GM12872 (cell line): ENCODE measurements at regions not wholly inside any gene's neighbourhood (a gene's known extent, or its start where the extent isn't known, plus 50 kb on each side); places are given as distances from the start of the nearest gene placed in this dataset.

Source experiments
- TF ChIP-seq, protein P1 (sequence below): IDR thresholded peaks from 3 replicates; pipeline ENCODE4 v1.5.1; 2011; ENCODE audit warnings: low read depth, mild to moderate bottlenecking, low read length, moderate library complexity; ENCODE audit not compliant: insufficient read depth

DNA sequence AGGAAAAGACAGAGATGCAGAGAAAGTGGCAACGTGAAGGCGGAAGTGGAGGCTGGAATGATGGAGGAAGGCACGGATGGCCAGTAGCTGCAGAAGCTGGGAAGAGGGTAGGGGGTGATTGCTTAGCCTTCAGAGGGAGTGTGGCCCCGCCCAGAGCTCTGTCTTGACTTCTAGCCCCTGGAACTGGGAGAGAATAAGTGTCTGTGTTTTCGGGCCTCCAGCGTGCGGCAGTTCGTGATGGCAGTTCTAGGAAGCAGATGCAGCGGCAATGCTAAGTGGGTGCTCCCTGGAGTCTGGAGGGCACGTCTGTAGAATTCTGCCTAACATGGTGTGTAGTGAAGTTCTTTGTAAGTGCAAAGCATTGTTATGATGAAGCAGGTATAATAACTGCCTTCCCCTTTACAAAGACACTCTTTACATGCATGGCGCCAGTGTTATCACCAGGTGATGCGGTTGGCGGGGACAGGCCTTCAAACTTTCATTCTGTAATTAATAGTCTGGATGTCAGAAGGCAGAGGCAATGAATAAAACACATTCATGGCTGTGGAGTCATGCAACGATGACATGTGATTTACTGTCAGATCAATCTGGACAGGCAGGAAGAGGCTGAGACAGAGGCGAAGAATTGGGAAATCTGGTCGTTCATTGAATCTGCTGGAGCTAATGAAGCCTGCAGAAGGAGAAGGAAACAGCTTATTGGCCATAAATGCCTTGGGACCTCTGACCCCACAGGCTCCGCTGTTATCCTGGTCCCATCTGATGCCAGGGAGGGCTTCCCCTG lies 228.6 kb downstream of the GLRX3 start:
- TF ChIP-seq, protein P1, sequence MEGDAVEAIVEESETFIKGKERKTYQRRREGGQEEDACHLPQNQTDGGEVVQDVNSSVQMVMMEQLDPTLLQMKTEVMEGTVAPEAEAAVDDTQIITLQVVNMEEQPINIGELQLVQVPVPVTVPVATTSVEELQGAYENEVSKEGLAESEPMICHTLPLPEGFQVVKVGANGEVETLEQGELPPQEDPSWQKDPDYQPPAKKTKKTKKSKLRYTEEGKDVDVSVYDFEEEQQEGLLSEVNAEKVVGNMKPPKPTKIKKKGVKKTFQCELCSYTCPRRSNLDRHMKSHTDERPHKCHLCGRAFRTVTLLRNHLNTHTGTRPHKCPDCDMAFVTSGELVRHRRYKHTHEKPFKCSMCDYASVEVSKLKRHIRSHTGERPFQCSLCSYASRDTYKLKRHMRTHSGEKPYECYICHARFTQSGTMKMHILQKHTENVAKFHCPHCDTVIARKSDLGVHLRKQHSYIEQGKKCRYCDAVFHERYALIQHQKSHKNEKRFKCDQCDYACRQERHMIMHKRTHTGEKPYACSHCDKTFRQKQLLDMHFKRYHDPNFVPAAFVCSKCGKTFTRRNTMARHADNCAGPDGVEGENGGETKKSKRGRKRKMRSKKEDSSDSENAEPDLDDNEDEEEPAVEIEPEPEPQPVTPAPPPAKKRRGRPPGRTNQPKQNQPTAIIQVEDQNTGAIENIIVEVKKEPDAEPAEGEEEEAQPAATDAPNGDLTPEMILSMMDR, result no peak

DNA sequence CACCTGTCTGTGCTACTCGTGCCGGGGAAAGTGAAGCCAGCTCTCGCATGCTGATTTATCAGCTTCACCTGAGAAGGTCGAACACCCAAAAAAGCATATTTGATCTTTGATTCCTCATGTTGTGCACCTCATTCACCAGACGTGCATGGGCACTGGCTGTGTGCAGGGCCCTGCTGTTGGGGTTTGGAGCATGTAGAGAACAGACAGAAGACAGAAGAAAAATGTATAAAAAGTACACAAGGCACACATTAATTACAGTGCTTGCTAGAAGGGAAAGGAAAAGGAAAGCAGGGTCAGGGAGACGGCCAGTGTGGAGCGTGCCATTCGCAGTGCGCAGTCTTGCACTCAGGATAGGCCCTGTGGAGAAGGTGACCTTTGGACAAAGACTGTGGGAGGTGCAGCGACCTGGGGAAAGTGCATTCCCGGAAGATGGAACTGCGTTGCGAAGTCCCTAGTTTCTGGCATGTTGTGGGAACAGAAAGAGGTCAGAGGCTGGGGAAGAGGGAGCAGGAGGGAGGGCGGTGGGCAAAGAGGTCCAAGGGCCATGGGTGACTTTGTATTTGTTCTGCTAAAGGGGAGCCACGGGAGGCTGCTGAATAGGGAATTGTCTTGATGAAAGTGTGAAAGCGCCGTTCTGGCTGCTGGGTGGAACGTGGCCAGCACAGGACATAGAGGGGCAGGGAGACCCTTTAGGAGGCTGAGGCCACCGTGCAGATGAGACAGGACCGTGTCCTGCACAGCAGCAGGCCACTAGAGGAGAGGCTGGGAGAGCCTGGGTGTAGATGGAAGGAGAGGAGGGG lies 232.8 kb downstream of the GLRX3 start:
- TF ChIP-seq, protein P1, result no peak

DNA sequence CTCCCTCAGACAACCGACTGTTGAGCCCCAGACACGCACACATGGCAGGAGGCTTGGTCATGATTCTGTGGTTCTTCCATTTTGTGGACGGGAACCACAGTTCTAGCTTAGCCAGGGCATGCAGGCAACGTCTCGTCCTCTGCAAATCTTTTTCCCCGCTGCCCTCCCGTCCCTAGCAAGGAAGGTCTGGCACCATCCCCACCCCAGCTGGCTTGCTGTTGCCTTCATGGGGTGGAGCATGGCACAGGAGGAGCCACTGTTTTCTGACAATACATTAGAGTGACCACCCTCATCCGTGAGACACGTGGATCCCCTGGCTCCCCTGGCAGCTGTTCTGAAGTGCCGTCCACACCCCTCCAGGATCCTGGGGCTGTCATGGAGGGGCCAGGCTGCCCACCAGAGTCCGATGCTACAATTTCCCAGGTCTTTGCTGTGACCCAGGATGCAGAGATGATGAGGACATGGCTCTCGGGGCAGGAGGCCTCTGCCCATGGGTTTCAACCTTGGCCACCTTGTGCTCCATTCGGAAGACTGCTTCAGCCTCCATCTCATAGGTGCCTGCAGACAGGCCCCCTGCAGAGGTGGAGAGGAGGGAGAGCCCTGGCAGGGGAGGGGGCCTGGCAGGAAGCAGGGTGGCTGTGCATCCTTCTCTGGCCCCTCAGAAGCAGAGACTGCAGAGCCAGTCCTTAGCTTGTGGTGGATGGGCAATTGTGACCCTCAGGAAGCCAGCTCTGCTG lies 233.6 kb downstream of the GLRX3 start:
- TF ChIP-seq, protein P1, result no peak

DNA sequence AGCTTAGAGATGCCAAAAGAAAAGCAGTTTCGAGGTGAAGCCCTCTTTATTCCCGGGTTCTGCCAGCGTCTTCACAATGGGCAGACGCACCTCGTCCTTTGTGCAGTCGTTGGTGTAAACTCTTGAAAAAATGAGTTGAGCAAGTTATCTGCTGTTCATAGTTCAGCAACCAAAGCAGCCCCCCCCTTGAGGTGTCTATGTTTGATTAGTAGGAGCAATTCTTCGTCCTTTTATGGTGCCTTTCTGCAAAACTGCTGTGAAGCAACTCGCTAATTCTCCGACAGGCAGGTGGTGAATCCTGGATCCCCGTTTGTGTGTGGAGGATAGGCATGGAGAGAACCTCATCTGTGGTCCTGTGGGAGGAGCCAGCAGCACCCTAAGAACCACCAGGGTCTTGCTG lies 234.5 kb downstream of the GLRX3 start:
- TF ChIP-seq, protein P1, result no peak

DNA sequence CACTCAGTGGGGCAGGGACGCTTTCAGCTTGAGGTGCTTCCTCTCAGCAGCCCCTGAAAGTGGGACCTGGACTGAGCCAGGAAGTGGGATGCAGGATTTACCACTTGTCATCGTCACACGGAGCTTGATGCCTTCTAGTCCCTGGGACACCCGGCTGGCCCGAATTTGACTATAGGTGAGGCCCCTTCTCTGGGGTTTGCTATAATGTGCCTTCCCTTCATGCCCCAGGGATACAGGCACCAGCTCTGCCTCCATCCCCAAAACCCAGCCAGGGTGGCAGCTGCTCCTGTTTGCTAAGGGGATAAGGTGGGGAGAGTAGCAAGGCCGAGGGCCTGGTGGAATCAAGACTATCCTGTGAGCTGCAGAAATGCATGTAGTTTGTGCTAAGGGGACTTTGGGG lies 235.0 kb downstream of the GLRX3 start:
- TF ChIP-seq, protein P1, result no peak

DNA sequence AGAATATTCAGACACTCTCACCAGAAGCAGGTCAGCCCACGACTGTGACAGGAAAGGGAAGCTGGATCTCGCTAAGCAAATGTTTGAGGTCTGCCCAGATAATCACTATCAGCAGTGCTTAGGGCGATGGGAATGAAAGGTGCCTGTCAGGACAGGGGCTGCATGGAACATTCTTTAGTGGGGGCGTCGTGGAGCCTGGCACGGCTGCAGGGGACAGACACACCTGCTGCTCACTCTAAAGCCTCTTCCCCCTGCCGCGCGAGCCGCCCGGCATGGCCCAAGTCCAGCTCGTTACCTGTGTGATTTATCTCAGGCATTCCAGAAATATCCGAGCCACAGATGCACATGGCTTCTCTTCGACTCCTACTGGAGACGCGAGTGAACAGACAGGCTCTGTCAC lies 235.5 kb downstream of the GLRX3 start:
- TF ChIP-seq, protein P1, result no peak

DNA sequence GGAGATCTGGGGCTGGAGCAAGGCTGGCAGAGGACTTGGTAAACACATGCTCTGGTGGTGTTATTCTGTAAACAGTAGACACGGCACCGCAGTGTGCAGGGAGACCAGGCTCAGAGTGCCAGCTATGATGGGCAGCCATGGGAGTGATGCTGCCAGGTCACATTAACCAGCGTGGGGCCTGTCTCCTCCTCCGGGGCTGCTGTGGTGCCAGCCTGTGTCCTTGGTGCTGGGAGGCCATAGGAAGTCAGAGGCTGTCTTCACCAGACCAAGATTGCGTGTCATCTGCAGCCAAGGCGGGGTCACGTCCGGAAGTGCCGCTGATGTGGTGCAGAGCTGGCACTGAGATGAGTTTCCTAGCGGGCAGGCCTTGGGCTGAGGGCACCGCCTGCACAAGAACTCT lies 236.0 kb downstream of the GLRX3 start:
- TF ChIP-seq, protein P1, result no peak
